GM19193 (cell line): ENCODE measurements at regions not wholly inside any gene's neighbourhood (a gene's known extent, or its start where the extent isn't known, plus 50 kb on each side); places are given as distances from the start of the nearest gene placed in this dataset.

Source experiments
- POLR2A ChIP-seq: IDR thresholded peaks from 4 replicates; pipeline ENCODE4 v1.6.1; 2011; ENCODE audit not compliant: insufficient read depth, insufficient read length; ENCODE audit errors: extremely low read depth

DNA sequence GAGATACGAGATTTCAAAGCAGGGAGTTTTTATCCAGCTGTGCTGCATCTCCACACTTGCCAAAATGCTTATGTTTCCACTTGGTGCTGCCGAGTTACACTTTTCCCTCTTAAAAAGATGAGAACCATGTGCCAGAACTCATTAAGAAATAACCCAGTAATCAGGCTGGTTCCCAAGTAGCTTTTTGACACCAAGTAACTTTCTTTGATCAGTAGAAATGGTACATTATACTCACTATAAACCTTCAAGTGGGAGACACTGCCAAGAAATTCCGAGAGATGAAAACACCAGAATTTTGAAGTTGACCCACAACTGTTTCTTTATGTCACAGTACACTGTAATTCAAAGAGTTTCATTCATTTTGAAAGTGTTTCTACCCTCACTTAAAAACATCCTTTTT lies 164.6 kb upstream of the CCDC54 start:
- TF ChIP-seq POLR2A, result no peak

DNA sequence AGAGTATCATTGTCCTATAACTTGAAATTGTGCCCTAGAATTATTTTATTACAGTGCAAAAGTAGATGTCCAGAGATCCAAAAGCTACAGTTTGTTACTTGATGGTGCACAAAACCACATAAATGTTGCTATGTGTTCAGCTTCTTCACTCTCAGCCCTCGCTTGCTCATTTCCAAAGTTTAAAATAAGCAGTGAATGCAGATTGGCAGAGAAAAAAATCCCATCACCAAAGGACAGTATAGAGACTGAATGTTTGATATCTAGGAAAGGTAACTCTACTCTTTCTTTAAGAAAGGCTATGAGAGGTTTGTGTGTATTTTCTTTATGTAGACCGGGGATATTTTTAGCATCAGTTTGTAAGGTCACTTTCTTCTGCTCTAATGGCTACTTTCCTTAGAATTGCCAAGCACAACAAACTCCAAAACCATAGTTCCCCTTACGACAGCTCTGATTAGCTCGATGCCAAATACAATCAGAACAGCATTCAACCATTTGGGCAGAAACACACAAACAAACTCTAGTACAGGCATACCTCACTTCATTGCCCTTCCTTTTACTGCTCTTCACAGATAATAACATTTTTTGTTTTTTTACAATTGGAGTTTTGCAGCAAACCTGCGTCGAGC lies 164.1 kb upstream of the CCDC54 start:
- no peak for TF ChIP-seq POLR2A

DNA sequence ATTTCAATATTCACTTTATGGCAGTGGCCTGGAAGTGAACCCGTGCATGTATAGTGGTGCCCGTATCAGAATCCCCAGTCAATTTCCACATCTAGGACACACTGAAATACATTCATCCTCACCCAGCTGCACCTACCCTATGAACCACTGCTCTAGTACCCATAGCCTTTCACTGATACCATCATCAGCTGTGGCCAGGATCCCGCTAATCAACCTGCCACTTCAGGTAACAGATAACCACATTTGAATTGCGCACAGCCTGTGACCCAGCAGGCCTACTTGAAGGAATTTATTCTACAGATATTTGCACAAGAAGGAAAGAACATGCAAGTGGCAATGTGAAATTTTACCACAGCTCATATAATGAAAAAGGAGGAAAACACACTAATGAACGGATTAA lies 161.0 kb upstream of the CCDC54 start:
- no peak for TF ChIP-seq POLR2A

DNA sequence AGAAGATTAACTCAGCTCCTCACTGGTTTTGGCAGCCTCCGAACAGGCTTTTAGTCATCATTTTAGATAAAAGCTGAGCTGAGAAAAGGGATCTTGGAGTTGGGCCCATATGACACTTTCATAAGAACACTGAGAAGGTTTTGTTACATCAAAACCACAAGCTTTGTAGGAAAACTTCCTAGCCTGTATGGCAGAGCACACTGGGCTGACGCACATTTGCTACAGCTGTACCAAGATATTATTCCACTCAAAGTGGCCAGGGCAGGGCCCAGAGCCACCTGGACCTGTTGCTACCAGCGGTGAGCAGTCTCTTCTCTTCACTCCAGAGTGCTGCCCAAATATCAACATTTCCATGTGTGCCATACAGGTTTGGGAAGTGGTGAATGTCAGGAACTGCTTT lies 160.5 kb upstream of the CCDC54 start:
- TF ChIP-seq POLR2A, result no peak

DNA sequence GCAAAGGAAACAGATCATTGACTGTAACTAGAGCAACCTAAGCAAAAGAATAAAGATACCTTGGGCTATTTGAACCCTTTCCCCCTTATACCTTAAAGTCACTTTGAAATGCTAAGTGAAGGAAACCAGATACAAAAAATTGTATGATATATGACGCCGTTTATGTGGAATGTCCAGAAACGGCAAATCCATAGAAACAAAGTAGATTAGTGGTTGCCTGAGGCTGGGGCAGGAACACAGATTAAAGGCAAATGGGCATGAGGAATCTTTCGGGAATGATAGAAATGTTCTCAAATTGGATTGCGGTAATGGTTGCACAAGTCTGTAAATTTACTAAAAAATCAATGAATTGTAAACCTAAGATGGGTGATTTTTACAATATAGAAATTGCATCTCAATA lies 160.1 kb upstream of the CCDC54 start:
- TF ChIP-seq POLR2A, result no peak

DNA sequence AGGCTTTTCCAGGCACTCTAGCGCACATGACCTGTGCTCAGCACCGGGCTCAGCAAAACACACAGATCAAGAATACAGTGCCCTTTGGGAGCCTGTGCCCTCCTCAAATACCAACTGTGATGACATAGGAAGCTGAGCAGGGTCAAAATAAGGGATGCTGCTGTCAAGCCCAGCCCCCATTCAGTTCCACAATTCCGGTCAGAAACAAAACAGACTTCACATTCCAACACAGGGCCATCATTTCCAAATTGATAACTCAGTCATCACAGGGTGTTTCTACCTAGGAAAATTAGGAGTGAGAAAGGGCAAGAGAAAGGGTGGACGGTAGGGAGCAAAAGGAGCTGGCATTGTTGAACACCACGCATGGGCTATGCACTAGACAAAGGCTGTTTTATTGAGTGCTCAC lies 158.4 kb upstream of the CCDC54 start:
- TF ChIP-seq POLR2A, result no peak

DNA sequence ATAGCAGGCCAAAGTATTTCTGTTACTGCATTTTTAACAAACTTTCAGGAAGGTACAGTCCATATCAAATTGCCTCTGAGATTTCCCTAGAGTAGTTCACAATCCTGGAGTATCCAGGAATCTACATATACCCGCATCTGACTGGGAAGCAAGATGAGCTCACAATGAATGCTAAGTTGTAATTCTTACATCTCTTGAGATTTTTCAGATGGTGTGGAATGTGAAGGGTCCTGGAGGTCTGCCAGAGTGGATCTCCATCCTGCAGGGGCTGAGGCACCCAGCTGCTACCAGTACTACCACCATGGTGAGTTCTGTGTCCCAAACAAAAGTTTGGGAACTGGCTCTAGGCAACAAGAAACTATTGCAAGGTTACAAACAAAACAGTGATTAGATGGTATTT lies 156.7 kb upstream of the CCDC54 start:
- no peak for TF ChIP-seq POLR2A

DNA sequence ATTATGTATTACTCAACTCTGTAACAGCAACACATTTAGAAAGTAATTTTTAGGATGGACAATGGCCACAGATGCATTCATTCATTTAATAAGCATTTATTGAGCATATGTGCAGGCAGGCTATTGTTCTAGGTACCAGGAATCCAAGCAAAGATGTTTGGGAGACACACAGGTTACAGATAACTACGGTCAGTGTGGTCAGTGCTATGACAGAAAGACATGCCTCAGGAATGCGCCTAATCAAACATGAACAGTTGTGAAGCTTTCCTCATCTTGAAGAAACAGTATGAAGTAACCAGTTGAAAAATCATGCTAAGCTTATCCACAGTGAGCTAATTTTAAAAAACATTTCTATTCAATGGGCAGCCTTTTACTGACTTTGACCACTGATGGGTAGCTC lies 155.4 kb upstream of the CCDC54 start:
- no peak for TF ChIP-seq POLR2A

DNA sequence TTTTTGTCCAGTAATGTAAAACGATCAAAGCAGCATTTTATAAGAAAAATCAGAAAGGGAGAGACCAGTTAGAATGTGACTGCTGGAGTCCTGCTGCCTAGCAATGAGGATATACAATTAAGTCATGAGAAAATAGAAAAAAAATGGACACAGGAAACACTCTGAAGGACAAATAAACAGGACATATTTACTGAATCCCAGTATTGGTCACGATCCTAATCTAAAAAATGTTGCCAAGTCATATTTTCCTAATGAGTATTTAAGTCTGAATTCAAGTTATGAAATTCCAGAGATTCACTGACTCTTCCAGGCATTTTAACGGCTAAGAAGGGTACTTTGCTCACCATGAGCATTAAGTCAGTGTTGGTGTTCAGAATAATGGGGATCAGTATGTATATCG lies 154.3 kb upstream of the CCDC54 start:
- TF ChIP-seq POLR2A, result no peak

DNA sequence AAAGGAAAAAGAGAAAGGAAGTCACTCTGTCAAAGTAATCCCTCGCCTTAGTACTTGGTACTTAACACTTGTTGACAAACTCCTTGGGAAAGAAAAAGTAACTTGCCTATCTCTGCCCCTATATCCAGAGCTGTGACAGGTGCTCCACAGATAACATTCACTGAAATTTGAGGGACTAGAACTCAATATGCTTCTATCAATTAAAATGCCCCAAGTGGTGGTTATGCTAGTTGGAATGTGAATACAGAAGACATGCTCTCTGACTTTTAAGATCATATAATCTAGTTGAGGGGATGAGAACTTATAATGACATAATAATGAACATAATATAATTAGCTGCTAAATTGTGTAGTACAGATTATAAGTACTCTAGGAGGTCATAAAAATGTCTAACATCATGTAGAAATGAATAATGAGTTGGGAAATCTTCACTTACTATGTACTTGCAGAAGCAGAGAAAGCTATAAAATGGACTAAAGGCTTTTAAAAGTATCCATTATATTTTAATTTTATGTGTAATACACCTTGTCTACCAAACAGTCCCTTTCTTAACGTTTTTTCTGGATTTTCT lies 153.1 kb upstream of the CCDC54 start:
- no peak for TF ChIP-seq POLR2A

DNA sequence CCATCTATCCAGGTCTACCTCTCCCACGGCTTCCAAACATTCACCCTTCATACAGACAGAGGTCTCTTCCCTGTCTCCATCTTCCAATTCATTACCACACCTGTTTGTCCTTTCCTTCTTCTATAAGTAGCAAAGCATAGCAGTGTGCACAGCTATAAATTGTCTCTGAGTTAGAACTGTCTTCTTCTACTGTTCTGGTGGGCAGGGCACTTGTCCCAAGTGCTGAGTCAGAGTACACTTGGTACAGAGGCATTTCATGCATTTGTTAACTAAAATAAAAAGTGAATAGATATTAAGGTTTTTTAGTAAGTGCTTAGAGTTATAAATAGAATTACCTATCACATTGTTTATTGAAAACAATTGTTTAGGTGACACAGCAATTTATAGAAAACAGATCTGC lies 150.1 kb upstream of the CCDC54 start:
- TF ChIP-seq POLR2A, result no peak

DNA sequence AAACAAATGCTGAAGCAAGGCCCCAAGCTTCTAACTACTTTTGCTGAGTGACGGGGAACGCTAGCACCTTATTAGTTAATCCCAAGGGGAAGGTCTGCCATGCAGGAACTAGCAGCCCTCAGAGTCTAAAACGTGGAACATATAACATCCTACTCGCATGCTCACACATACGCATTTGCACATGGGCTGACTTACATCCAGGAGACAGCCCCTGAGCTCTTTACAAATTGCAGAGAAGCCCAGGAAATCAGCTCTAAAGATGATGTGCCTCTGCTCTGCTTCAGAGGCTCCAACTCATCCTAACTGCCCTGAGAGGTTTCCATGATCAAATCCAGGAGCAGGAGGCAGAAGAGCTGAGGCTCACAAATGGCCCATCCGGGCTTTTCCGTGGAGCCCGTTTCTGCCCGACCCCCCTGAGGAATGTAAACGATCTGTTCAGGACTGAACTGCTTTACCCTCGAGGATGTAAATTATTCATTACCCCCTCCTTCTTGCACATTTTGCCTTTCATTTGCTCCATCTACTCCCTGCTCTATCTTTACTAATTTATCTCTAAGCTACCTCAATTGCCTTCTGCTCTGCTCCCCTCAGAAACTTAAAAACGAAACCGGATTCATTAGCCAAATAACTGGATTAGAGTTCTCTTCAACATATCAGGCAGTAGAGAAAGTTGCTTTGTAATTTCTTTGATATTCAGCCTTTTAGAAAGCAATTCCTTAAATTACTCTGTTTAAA lies 141.9 kb upstream of the CCDC54 start:
- no peak for TF ChIP-seq POLR2A

DNA sequence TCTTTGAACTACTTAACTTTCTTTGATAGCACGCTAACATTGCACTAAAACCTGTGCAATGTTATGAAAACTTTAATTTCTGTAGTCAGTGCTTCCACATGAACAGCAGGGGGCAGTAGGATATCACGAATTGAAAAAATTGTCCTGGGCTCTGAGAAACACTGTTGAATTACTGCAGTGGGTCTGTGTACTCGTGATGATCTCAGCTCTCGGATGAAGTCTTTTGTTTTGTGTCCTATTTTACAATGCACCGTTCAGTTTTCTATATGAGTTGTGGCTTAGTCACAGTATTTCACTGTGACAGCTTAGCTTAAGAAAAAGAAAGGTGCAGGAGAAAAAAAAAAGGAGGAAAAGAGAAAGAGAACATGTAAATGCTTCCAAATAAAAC lies 141.3 kb upstream of the CCDC54 start:
- TF ChIP-seq POLR2A, result no peak

DNA sequence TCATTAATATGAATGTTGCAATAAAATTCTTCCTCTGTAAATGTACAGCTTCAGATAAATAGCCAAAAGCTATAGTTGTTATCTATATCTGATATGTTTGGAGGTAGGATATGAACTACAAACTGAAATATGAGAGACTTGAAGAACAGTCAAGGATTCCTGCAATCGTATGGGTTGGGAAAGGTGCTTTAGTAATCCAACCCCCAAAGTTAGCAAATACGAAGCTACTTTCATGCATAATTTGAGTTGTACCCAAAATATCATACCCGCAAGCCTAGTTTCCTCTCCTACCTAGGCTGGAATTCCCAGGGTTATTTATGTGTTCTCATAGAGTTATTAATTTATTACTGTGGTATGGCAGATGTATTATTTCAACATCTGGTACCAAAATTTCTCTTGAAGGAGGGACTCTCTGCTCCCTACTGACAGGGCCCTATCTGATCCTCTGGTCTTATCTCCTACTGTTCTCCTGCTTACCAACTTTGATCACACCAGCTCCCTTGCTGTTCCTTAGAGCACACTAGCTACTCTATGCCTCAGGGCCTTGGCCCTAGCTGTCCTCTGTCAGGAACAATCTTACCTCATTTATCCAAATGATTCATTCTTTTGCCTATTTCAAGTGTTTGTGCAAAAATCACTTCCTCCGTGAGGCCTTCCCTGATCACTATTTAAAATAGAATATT lies 140.4 kb upstream of the CCDC54 start:
- TF ChIP-seq POLR2A, result no peak

DNA sequence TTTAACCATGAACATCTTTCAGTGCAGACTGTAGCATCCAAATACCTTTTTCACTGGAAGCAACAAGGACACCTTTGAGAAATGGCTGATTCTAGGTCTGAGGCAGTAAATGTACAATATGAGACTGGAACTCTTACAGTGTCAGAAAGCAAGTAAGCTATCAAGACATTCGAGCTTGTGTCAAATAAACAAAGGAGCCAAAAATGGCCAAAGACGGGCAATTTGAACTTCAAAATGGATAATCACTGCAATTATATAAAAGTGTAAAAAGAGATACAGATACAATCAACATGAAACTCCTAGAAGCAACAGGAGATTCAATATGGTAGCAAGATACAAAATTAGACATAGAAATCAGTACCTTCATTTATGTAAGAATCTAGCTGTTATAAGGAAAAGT lies 138.5 kb upstream of the CCDC54 start:
- TF ChIP-seq POLR2A, result no peak

DNA sequence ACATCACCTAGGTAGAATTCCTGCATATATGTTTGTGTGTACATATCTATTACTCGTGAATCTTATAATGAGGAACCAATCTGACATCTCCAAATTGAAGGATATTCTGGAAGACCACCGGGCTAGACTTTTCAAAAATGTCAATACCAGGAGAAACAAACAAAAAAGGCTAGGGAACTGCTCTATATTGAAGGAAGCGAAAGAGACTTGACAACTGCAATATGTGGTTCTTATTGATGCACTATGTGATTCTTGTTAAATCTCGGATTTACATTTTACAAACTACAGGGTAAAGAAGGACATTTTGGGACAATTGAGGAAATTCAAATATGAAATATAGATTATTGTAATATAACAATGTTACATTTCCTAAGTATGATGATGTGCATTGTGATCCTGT lies 137.5 kb upstream of the CCDC54 start:
- no peak for TF ChIP-seq POLR2A
